H9 (cell line): ENCODE measurements at regions not wholly inside any gene's neighbourhood (a gene's known extent, or its start where the extent isn't known, plus 50 kb on each side); places are given as distances from the start of the nearest gene placed in this dataset.

Experiments used
- DNase-seq: peaks from one replicate; pipeline ENCODE4 v3.0.0-alpha.2; 2017
- H2AFZ ChIP-seq: one replicate; pipeline ENCODE4 v1.6.1; 2013; ENCODE audit warnings: mild to moderate bottlenecking, low read length, control low read depth, moderate library complexity
- H2AK5ac ChIP-seq: 2 replicates; pipeline ENCODE4 v1.6.1; 2013; ENCODE audit warnings: low read length, control low read depth, mixed read lengths; ENCODE audit not compliant: insufficient read length
- H2BK120ac ChIP-seq: one replicate; pipeline ENCODE4 v1.6.1; 2013; ENCODE audit warnings: low read depth, mild to moderate bottlenecking, low read length, control low read depth, inconsistent platforms; ENCODE audit not compliant: poor library complexity, severe bottlenecking
- H2BK12ac ChIP-seq: 2 replicates; pipeline ENCODE4 v1.6.1; 2013; ENCODE audit warnings: low read length, control low read depth, mixed read lengths, low read depth; ENCODE audit not compliant: insufficient read length
- H2BK15ac ChIP-seq: 2 replicates; pipeline ENCODE4 v1.6.1; 2013; ENCODE audit warnings: low read depth, low read length, control low read depth
- H2BK20ac ChIP-seq: one replicate; pipeline ENCODE4 v1.6.1; 2013; ENCODE audit warnings: low read depth, mild to moderate bottlenecking, low read length, control low read depth, inconsistent platforms; ENCODE audit not compliant: poor library complexity, severe bottlenecking
- H2BK5ac ChIP-seq: 2 replicates; pipeline ENCODE4 v1.6.1; 2013; ENCODE audit warnings: low read length, control low read depth, mixed read lengths; ENCODE audit not compliant: insufficient read length
- H3K14ac ChIP-seq: 2 replicates; pipeline ENCODE4 v1.6.1; 2013; ENCODE audit warnings: low read length, control low read depth; ENCODE audit not compliant: insufficient read depth
- H3K18ac ChIP-seq: 2 replicates; pipeline ENCODE4 v1.6.1; 2013; ENCODE audit warnings: low read depth, mild to moderate bottlenecking, mixed read lengths, low read length, control low read depth; ENCODE audit not compliant: insufficient read length
- H3K23ac ChIP-seq: 2 replicates; pipeline ENCODE4 v1.6.1; 2013; ENCODE audit warnings: low read length, control low read depth, mixed read lengths, low read depth; ENCODE audit not compliant: insufficient read length
- H3K23me2 ChIP-seq: 2 replicates; pipeline ENCODE4 v1.6.1; 2013; ENCODE audit warnings: low read depth, mild to moderate bottlenecking, mixed read lengths, low read length, control low read depth; ENCODE audit not compliant: insufficient read length, poor library complexity, severe bottlenecking
- H3K27ac ChIP-seq: 2 replicates; pipeline ENCODE4 v1.5.1; 2013; ENCODE audit warnings: low read length, control low read depth, mixed read lengths, low read depth; ENCODE audit not compliant: insufficient read length
- H3K27me3 ChIP-seq: 2 replicates; pipeline ENCODE4 v1.6.1; 2013; ENCODE audit warnings: low read length, control low read depth, inconsistent platforms; ENCODE audit not compliant: insufficient read depth
- H3K4ac ChIP-seq: 2 replicates; pipeline ENCODE4 v1.6.1; 2013; ENCODE audit warnings: low read depth, mild to moderate bottlenecking, control low read depth, inconsistent platforms, low read length, moderate library complexity
- H3K4me1 ChIP-seq: 2 replicates; pipeline ENCODE4 v1.6.1; 2013; ENCODE audit warnings: low read length, control low read depth, inconsistent platforms; ENCODE audit not compliant: insufficient read depth
- H3K4me2 ChIP-seq: 2 replicates; pipeline ENCODE4 v1.6.1; 2013; ENCODE audit warnings: low read length, control low read depth, mixed read lengths; ENCODE audit not compliant: insufficient read length, insufficient read depth
- H3K56ac ChIP-seq: 2 replicates; pipeline ENCODE4 v1.6.1; 2013; ENCODE audit warnings: low read depth, mild to moderate bottlenecking, mixed read lengths, low read length, control low read depth; ENCODE audit not compliant: insufficient read length
- H3K79me1 ChIP-seq: 2 replicates; pipeline ENCODE4 v1.6.1; 2013; ENCODE audit warnings: low read depth, mild to moderate bottlenecking, moderate library complexity, low read length, control low read depth, inconsistent platforms; ENCODE audit not compliant: insufficient read depth, poor library complexity, severe bottlenecking
- H3K79me2 ChIP-seq: 2 replicates; pipeline ENCODE4 v1.6.1; 2013; ENCODE audit warnings: low read length, control low read depth, inconsistent platforms; ENCODE audit not compliant: insufficient read depth
- H3K9ac ChIP-seq: 2 replicates; pipeline ENCODE4 v1.6.1; 2013; ENCODE audit warnings: low read length, control low read depth, mixed read lengths; ENCODE audit not compliant: insufficient read length; ENCODE audit errors: extremely low read depth
- H3K9me3 ChIP-seq: one replicate; pipeline ENCODE4 v1.6.1; 2013; ENCODE audit warnings: low read depth, low read length, inconsistent platforms; ENCODE audit not compliant: control insufficient read depth
- H3T11ph ChIP-seq: one replicate; pipeline ENCODE4 v1.6.1; 2013; ENCODE audit warnings: mild to moderate bottlenecking, low read length, control low read depth, inconsistent platforms
- H4K20me1 ChIP-seq: one replicate; pipeline ENCODE4 v1.6.1; 2013; ENCODE audit not compliant: control insufficient read depth, insufficient read length, insufficient read depth
- H4K5ac ChIP-seq: 2 replicates; pipeline ENCODE4 v1.6.1; 2013; ENCODE audit warnings: low read depth, mild to moderate bottlenecking, mixed read lengths, low read length, control low read depth; ENCODE audit not compliant: insufficient read length
- H4K8ac ChIP-seq: replicated peaks from 2 replicates; pipeline ENCODE4 v1.6.1; 2013; ENCODE audit warnings: low read length, control low read depth, mixed read lengths, low read depth; ENCODE audit not compliant: insufficient read length
- H4K91ac ChIP-seq: 2 replicates; pipeline ENCODE4 v1.6.1; 2013; ENCODE audit warnings: low read depth, mild to moderate bottlenecking, moderate library complexity, mixed read lengths, low read length, control low read depth; ENCODE audit not compliant: insufficient read length
- H3K27ac Mint-ChIP-seq, 3 experiments: 2 replicates in 2 of 3; 3 replicates in 1 of 3; pipeline ENCODE4 v1.8.0; 2020 to 2021; ENCODE audit warnings: mixed read lengths in 3 of 3, mild to moderate bottlenecking in 1 of 3, moderate library complexity in 1 of 3
- H3K27me3 Mint-ChIP-seq: 2 replicates; pipeline ENCODE4 v1.8.0; 2021; ENCODE audit warnings: low read depth, mild to moderate bottlenecking, moderate library complexity, mixed read lengths
- H3K36me3 Mint-ChIP-seq, 3 experiments: 2 replicates in 2 of 3; 3 replicates in 1 of 3; pipeline ENCODE4 v1.8.0; 2020 to 2021; ENCODE audit warnings: low read depth in 3 of 3, mixed read lengths in 3 of 3; ENCODE audit not compliant: insufficient read depth in 1 of 3
- H3K4me1 Mint-ChIP-seq, 2 experiments: 2 replicates each; pipeline ENCODE4 v1.8.0; 2020; ENCODE audit warnings: mixed read lengths in 2 of 2
- H3K4me3 Mint-ChIP-seq, 2 experiments: 2 replicates in 1 of 2; 3 replicates in 1 of 2; pipeline ENCODE4 v1.8.0; 2020 to 2021; ENCODE audit warnings: mild to moderate bottlenecking in 2 of 2, mixed read lengths in 2 of 2, moderate library complexity in 1 of 2
- H3K9me3 Mint-ChIP-seq, 2 experiments: 2 replicates in 1 of 2; 3 replicates in 1 of 2; pipeline ENCODE4 v1.8.0; 2020; ENCODE audit warnings: mild to moderate bottlenecking in 2 of 2, mixed read lengths in 2 of 2, moderate library complexity in 1 of 2
- whole genome bisulfite sequencing: extraction: QIAGEN DNeasy Blood & Tissue Kit; methylation state at CpG from one replicate; pipeline ENCODE4 v1.1.7; 2013; ENCODE audit warnings: missing lambda C conversion rate, low lambda C conversion rate, mixed read lengths; ENCODE audit not compliant: insufficient read length; ENCODE audit errors: extremely low coverage; 5-methylcytosine and 5-hydroxymethylcytosine counted together
- TF ChIP-seq, protein P1 (sequence below): fragments of 200-600 bp; sonication (generic); conservative IDR thresholded peaks from 3 replicates; pipeline ENCODE4 v1.8.0; 2021; ENCODE audit warnings: antibody characterized with exemption, mild to moderate bottlenecking

DNA sequence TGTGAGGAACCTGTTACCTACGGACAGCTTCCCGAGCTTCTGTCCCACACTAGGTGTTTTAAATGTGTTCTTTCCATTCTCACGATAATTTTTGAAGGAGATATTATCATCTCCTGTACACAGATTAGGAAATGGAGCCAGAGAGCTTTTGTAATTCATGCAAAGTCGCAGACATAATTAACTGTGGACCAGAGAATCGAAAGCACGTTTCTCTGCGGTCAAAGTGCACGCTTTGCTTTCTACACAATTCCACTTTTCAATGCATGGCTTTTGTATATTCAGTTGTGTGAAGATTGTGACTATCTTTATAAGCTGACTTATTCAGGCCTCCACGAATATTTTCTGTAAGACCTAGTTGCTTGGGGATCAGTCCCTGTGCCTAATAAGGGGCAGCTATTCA is 81.7 kb upstream of the SLC10A2 start:
- Histone ChIP-seq H2AK5ac (no peak overlapping the region), H3K27me3 (no peaks in the 10 kb centered on the region), H3K4me1 (no peaks in the 10 kb centered on the region), H3K4me2 (no peak overlapping the region), H3K56ac (no peak overlapping the region), H3K18ac (no peak overlapping the region), H2BK120ac (no peak overlapping the region), H4K8ac (no peak overlapping the region), H3K23ac (no peak overlapping the region), H3K27ac (no peak overlapping the region), H2AFZ (no peak overlapping the region), H4K5ac (no peak overlapping the region), H3T11ph (no peak overlapping the region), H4K20me1 (no peaks in the 10 kb centered on the region), H2BK20ac (no peak overlapping the region), H3K79me1 (no peaks in the 10 kb centered on the region), H4K91ac (no peak overlapping the region), H3K14ac (no peak overlapping the region), H2BK12ac (no peak overlapping the region), H3K79me2 (no peaks in the 10 kb centered on the region), H3K9me3 (no peaks in the 10 kb centered on the region), H3K9ac (no peak overlapping the region), H3K23me2 (no peaks in the 10 kb centered on the region), H3K4ac (no peak overlapping the region), H2BK5ac (no peak overlapping the region), H2BK15ac (no peak overlapping the region)
- H3K27ac Mint-ChIP-seq, result no peak overlapping the region
- DNase-seq, result no peak
- no peaks in the 10 kb centered on the region for H3K9me3 Mint-ChIP-seq
- WGBS, result no CpG with 5 or more reads among the region's 9 CpGs
- H3K36me3 Mint-ChIP-seq, result no peaks in the 10 kb centered on the region
- no peaks in the 10 kb centered on the region; the same call in 1 of the 2 replicates for H3K27me3 Mint-ChIP-seq
- H3K4me1 Mint-ChIP-seq, result peaks cover 5 to 6% of the 10 kb centered on the region in 2 experiments
- TF ChIP-seq, protein P1, sequence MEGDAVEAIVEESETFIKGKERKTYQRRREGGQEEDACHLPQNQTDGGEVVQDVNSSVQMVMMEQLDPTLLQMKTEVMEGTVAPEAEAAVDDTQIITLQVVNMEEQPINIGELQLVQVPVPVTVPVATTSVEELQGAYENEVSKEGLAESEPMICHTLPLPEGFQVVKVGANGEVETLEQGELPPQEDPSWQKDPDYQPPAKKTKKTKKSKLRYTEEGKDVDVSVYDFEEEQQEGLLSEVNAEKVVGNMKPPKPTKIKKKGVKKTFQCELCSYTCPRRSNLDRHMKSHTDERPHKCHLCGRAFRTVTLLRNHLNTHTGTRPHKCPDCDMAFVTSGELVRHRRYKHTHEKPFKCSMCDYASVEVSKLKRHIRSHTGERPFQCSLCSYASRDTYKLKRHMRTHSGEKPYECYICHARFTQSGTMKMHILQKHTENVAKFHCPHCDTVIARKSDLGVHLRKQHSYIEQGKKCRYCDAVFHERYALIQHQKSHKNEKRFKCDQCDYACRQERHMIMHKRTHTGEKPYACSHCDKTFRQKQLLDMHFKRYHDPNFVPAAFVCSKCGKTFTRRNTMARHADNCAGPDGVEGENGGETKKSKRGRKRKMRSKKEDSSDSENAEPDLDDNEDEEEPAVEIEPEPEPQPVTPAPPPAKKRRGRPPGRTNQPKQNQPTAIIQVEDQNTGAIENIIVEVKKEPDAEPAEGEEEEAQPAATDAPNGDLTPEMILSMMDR, result no peak
- H3K4me3 Mint-ChIP-seq, result no peak overlapping the region
